HG02970 (cell line): ENCODE measurements at regions not wholly inside any gene's neighbourhood (a gene's known extent, or its start where the extent isn't known, plus 50 kb on each side); places are given as distances from the start of the nearest gene placed in this dataset.

Experiments
- ATAC-seq: cut with Tn5 transposase; IDR thresholded peaks from one replicate; pipeline ENCODE4 v1.9.1; 2021; ENCODE audit warnings: mild to moderate bottlenecking, moderate library complexity, moderate number of reproducible peaks; ENCODE audit not compliant: unreplicated experiment, low FRiP score

DNA sequence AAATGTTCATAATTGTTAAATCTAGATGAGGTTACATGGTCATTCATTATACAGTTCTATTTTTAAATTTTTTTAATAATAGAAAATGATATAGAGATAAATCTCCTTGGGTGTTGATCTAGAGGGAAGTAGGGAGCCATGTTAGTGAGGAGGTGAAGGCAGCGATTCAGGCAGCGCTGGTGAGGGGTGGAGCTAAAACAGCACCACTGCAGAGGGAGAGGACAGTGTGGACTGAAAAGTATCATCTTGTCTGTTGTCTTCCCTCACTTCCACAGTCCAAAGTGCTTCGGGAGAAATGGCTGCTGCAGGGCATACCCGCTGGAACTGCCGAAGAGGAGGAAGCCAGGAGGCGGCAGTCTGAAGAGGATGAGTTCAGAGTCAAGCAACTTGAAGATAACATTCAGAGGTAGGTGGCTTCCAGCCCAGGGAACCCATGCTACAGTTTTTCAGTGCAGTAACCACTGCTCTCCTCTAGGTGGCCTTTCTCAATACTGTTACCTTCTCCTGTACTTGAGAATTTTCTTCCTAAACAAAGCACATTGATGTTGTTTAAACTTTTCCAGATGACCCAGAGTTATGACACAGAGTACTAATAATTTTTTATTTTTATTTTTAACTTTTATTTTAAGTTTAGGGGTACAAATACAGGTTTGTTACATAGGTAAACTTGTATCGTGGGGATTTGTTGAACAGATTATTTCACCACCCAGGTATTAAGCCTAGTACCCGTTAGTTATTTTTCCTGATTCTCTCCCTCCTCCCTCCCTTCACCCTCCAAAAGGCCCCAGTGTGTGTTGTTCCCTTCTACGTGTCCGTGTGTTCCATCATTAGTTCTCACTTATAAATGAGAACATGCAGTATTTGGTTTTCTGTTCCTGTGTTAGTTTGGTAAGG lies 100.5 kb downstream of the PALM2AKAP2 start:
- ATAC-seq: no peak

DNA sequence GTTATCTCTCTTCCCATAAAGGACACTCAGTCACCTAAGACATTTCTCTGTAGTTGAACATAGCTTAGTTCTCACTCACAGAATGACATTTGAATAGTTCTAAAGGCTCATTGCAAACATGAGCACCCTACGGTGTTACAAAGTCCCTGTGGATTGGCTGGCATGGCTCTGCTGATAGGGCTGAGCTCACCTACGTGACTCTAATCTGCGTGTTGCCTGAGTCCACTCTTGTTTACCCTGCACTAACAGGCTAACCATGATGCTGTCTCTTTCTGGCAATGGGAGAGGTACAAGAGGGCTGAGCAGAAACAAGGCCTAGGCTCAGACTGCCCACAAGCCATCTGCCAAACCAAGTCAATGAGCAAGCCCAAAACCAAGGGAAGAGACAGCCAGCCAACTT lies 103.6 kb downstream of the PALM2AKAP2 start:
- ATAC-seq: no peak

DNA sequence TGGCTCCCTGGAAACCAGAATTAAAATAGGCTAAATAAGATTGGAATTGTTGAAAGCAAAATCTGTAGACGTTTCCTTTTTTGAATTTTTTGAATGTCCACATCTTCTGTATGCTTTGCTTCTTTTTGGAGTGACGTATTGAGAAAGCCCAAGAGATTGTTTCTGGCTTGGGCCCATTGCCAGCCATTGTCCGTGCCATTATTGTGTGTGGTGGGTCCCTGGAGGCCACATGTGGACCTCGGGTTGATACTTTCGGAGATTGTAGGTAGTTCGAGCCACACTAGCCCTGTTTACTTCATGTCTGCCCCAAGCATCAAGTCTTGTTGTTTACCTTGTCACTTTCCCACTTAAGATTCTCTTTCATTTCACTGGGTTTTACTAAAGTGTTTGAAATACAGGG lies 106.0 kb downstream of the PALM2AKAP2 start:
- ATAC-seq: no peak

- no peak for ATAC-seq
Measured at GRCh38 chr9:109886617-109887016, 106.6 kb downstream of the PALM2AKAP2 start.

DNA sequence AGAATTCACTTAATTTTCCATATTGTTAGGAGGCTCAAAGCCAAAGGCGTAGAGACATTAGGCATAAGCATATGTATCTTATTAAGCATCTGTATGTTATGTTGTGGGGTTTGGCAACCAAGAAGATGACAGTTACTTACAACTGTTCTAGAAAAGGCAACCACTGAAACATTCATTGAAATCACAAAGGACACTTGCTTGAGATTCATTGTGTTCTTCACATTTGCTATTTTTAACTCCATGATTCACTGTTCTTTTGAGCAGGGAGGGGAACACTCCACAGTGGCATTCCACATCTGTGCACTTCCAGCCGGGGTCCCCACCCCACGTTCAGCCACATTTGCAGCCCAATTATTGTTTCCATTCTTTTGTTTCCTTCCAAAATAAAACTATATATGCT lies 107.1 kb downstream of the PALM2AKAP2 start:
- ATAC-seq: no peak

- ATAC-seq: no peak
Measured at GRCh38 chr9:109888695-109889094, 108.7 kb downstream of the PALM2AKAP2 start.

GRCh38 chr9:109889456-109889855 lies 109.5 kb downstream of the PALM2AKAP2 start:
- no peak for ATAC-seq

GRCh38 chr9:109893241-109893640 lies 113.2 kb downstream of the PALM2AKAP2 start:
- no peak for ATAC-seq

DNA sequence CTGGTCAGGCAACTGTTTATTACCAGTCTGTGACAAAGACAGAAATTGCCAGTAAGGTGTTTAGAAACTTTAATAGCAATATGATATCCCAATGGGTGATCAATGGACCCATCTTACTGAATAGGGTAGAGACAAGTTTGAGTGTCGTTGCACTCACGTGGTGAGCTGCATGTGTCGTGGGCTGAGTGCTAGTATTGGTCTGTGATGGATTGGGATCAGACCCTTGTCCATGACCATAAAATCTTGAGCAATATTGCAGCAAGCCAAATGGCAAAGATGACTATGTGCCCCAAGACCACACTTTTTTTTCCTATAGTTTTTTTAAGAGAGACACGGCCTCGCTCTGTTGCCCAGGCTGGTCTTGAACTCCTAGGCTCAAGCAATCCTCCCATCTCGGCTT lies 114.5 kb downstream of the PALM2AKAP2 start:
- ATAC-seq: no peak

- ATAC-seq: no peak
Measured at GRCh38 chr9:109894921-109895758, 115.1 kb downstream of the PALM2AKAP2 start.

DNA sequence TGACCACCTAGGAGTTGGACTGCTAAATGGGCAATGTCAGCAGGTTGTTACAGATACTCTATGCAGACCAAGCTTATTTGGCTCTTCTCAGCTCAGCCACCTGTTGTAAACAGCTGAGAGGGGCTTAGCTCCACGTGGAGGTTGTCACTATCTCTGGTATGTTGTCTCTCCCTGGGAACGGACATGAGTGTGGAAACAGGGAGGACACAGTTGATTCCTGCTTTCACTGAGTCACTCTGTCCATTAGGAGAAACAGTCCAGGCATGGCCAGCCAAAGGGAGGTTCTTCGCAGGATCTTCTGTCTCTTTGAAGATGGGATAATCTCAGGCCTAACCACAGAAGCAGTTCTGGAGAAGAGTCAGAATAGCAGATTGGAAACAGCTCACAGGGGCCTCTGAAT lies 121.2 kb downstream of the PALM2AKAP2 start:
- no peak for ATAC-seq

GRCh38 chr9:109903515-109904138 lies 123.6 kb downstream of the PALM2AKAP2 start:
- ATAC-seq: no peak

- no peak for ATAC-seq
Measured at GRCh38 chr9:109904666-109905065, 124.7 kb downstream of the PALM2AKAP2 start.

GRCh38 chr9:109905472-109905871 lies 125.5 kb downstream of the PALM2AKAP2 start:
- no peak for ATAC-seq

GRCh38 chr9:109906766-109907382 lies 126.9 kb downstream of the PALM2AKAP2 start:
- ATAC-seq: no peak

DNA sequence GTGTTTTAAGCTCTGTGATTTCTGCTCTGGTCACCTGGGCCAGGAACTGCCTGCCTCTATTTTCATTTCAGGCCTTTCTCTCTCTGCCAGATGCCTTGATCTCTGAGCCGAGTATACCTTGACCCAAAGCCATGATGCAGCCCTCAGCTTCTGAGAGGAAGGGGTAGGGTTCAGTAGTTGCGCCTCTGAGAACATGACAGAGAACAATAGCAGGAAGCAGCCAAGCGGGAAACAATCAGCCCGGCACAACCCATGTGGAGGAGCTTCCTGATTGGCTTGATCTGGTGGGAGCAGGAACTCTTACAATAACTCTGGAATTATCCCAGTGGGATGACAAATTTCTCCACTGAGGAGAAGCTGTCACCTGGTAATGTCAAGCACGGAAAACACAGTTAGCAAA lies 127.4 kb downstream of the PALM2AKAP2 start:
- ATAC-seq: no peak

DNA sequence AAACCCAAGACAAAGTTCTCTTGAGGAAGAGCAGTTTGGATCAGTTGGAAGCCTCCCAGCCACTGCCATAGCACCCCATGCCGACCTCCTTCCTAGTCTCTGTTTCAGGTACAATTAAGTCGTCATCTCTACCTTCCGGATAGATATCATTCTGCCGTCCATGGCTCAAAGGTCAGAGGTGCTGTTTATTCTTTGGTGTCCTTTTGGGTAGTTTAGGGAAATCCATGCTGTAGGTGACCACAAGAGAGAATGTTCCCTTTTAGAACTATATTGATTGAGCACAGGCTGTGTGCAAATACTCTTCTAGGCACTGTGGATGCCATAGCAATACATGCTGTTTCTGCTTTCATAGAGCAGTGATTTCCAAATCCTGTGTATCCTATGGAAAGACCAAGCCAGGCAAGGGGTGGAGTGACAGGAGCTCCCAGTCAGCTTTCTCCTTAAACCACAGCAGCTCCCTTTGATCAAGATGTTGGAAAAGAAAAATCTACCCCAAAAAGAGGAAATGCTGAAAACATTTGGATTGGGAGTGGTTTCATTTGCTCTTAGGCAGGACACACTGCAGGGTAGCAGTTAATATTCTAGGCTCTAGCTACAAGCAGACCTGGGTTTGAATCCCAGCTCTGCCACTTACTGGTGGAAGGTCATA lies 127.9 kb downstream of the PALM2AKAP2 start:
- ATAC-seq: no peak

DNA sequence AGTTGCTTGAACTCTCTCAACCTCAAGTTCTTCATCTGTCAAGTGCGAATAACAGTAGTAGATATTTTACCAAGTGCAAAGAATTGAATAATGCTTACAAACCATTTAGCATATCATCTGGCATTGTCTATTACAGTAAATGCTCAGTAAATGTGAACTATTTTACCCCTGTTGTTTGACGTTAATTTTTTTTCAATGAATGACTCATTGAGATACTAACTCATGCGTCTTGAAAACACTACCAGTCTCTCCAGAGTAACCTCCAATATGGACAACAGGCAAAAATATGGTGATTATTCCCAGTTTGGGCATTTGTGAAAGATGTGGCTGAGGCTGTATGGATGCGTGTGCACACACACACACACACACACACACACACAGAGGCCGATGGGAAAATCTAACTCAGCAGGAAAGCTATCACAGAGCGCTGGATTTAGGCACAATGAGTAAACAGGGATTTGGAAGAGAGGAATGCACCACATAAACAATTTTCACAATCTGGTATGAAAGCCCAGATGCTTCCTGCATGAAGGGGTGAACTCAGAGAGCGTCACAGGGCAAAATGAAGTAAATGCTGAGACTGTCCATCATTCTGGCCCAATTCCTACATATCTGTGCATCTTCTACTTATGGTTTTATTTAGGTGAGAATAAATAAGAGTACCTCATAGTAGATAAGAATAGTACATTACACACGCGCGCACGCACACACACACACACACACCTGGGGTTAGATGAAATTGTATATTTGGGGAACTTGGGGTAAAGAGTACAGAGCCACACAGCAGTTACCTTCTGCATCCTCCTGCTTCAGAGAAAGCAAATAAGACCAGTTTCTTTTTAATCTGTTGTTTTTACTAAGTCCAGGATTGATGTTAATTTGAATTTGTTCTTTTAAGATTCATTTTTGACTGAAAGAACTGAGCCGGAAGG lies 128.7 kb downstream of the PALM2AKAP2 start:
- no peak for ATAC-seq
